HCT116 (cell line): ENCODE measurements at regions not wholly inside any gene's neighbourhood (a gene's known extent, or its start where the extent isn't known, plus 50 kb on each side); places are given as distances from the start of the nearest gene placed in this dataset.

ENCODE experiments used
- CTCF ChIP-seq, 3 experiments: fragments of 200-600 bp in 1 of 3; sonication (generic) in 1 of 3; IDR thresholded peaks in 2 of 3; conservative IDR thresholded peaks in 1 of 3; 2 replicates each; pipeline ENCODE4 v1.5.1; 2012 to 2017; ENCODE audit warnings: low read depth in 2 of 3, low read length in 2 of 3, antibody characterized with exemption in 1 of 3, borderline replicate concordance in 1 of 3, control low read depth in 1 of 3, mild to moderate bottlenecking in 1 of 3, mixed read lengths in 1 of 3, mixed run types in 1 of 3, moderate library complexity in 1 of 3; ENCODE audit not compliant: insufficient read depth in 1 of 3
- MAX ChIP-seq: IDR thresholded peaks from 2 replicates; pipeline ENCODE4 v1.6.1; 2012

- TF ChIP-seq CTCF (IDR thresholded peaks at IDR 0.05 in 2 of 3, conservative IDR thresholded peaks at IDR 0.05 in 1 of 3; ENCODE audit: borderline replicate concordance in 1 of 3, insufficient read depth in 1 of 3, low read depth in 2 of 3, low read length in 2 of 3), result no peak
- TF ChIP-seq MAX, result no peak
Observed at GRCh38 chr3:182092662-182093262, 381.0 kb downstream of the SOX2 start.
